Gastroesophageal sphincter (tissue), 3 donors: ENCODE measurements at regions not wholly inside any gene's neighbourhood (a gene's known extent, or its start where the extent isn't known, plus 50 kb on each side); places are given as distances from the start of the nearest gene placed in this dataset.

Experiments used
- CTCF ChIP-seq, 4 experiments: fragments of 200-600 bp in 2 of 4; fragments of 450-650 bp in 2 of 4; sonication (generic) in 1 of 4; IDR thresholded peaks; one replicate each; pipeline ENCODE4 v1.5.1; 2017 to 2019; ENCODE audit warnings: antibody characterized with exemption in 4 of 4, mild to moderate bottlenecking in 2 of 4, moderate library complexity in 2 of 4
- POLR2AphosphoS5 ChIP-seq: sonication (generic); formaldehyde crosslinking; IDR thresholded peaks from one replicate; pipeline ENCODE4 v1.6.1; 2017; ENCODE audit warnings: antibody characterized with exemption

- no peak for TF ChIP-seq POLR2AphosphoS5
- TF ChIP-seq CTCF (IDR thresholded peaks at IDR 0.05), result no peak
Measured at GRCh38 chr12:115417610-115418009, 733.6 kb upstream of the TBX3 start.
